ENCODE measurements at regions not wholly inside any gene's neighbourhood (a gene's known extent, or its start where the extent isn't known, plus 50 kb on each side); places are given as distances from the start of the nearest gene placed in this dataset.
"Not testable (repeated sequence)": the region's sequence is repeated elsewhere in the genome, so short reads cannot be mapped to it uniquely, and the experiment has no call there.

- not testable (repeated sequence) for TF ChIP-seq CTCF (conservative IDR thresholded peaks at IDR 0.05); ZFX (IDR thresholded peaks at IDR 0.05)
These were observed 173.9 kb upstream of the NT5E start for GRCh38 chr6:85276026-85276425.

Measured in C4-2B (cell line).